HCT116 (cell line): ENCODE measurements at regions not wholly inside any gene's neighbourhood (a gene's known extent, or its start where the extent isn't known, plus 50 kb on each side); places are given as distances from the start of the nearest gene placed in this dataset.

ENCODE experiments used
- ATAC-seq: fragments of 200-7000 bp; cut with Tn5 transposase; 2 replicates; pipeline ENCODE4 v1.9.1; 2020; ENCODE audit warnings: mild to moderate bottlenecking, moderate library complexity
- BruUV-seq: library from RNA; stranded (reverse); fragments of 400-500 nt; replicated peaks from 2 replicates; lab custom pipeline; 2021; lab: Mats Ljungman, UMichigan
- CTCF ChIA-PET: fragments of 300-600 bp; sonication (Branson Sonifier 250); formaldehyde crosslinking; loops from one replicate; lab custom pipeline; 2021; ENCODE audit warnings: antibody characterized with exemption; lab: Charles Lee
- POLR2A ChIA-PET: fragments of 300-600, 350-600 bp; sonication (Branson Sonifier 250); formaldehyde crosslinking; loops from one replicate; lab custom pipeline; 2021; ENCODE audit warnings: antibody characterized with exemption; lab: Charles Lee
- RAD21 ChIA-PET, 2 experiments: fragments of 300-600 bp; sonication (Branson Sonifier 250); formaldehyde crosslinking; loops; one replicate each; lab custom pipeline; 2023; ENCODE audit warnings: low total read pairs in 2 of 2; ENCODE audit not compliant: uncharacterized antibody in 2 of 2, unreplicated experiment in 2 of 2, low non-redundant PET in 1 of 2; lab: Charles Lee
- DNase-seq: peaks from one replicate; pipeline ENCODE4 v3.0.0-alpha.2; 2010; ENCODE audit warnings: low read depth, low spot score
- H2AFZ ChIP-seq: fragments of 200-600 bp; shearing (Covaris generic), sonication (generic); 2 replicates; pipeline ENCODE4 v1.6.1; 2017; ENCODE audit warnings: low read depth, mixed run types, mixed read lengths, antibody characterized with exemption, low read length; ENCODE audit not compliant: poor library complexity, severe bottlenecking
- H3K27ac ChIP-seq: 2 replicates; pipeline ENCODE4 v1.5.1; 2012; ENCODE audit warnings: low read depth, low read length
- H3K27me3 ChIP-seq: fragments of 200-600 bp; sonication (generic); 2 replicates; pipeline ENCODE4 v1.6.1; 2016; ENCODE audit warnings: mixed run types, low read length, mixed read lengths; ENCODE audit not compliant: insufficient read depth
- H3K36me3 ChIP-seq, 2 experiments: fragments of 200-500 bp in 1 of 2; fragments of 200-600 bp in 1 of 2; sonication (Bioruptor generic) in 1 of 2; sonication (generic) in 1 of 2; 2 replicates each; pipeline versions ENCODE4 v1.5.1 to v1.6.1; 2014 to 2016; ENCODE audit warnings: low read length in 2 of 2, inconsistent platforms in 1 of 2, mixed read lengths in 1 of 2, mixed run types in 1 of 2; ENCODE audit not compliant: insufficient read depth in 2 of 2, control insufficient read depth in 1 of 2
- H3K4me1 ChIP-seq, 2 experiments: fragments of 200-600 bp in 1 of 2; sonication (generic) in 1 of 2; 2 replicates each; pipeline versions ENCODE4 v1.5.1 to v1.6.1; 2012 to 2017; ENCODE audit warnings: low read length in 2 of 2, inconsistent platforms in 1 of 2, mild to moderate bottlenecking in 1 of 2, mixed read lengths in 1 of 2, mixed run types in 1 of 2, moderate library complexity in 1 of 2; ENCODE audit not compliant: insufficient read depth in 2 of 2, control insufficient read depth in 1 of 2
- H3K4me2 ChIP-seq: fragments of 200-600 bp; sonication (generic); 2 replicates; pipeline ENCODE4 v1.6.1; 2017; ENCODE audit warnings: mixed run types, low read length, mixed read lengths
- H3K4me3 ChIP-seq, 2 experiments: fragments of 200-600 bp in 1 of 2; sonication (generic) in 1 of 2; replicated peaks in 1 of 2; 2 replicates each; pipeline ENCODE4 v1.5.1; 2011 to 2016; ENCODE audit warnings: low read length in 2 of 2, control low read depth in 1 of 2, low read depth in 1 of 2, mild to moderate bottlenecking in 1 of 2, mixed read lengths in 1 of 2, mixed run types in 1 of 2
- H3K79me2 ChIP-seq: fragments of 200-600 bp; sonication (generic); 2 replicates; pipeline ENCODE4 v1.6.1; 2017; ENCODE audit warnings: mild to moderate bottlenecking, mixed run types, low read length, moderate library complexity, mixed read lengths; ENCODE audit not compliant: insufficient read depth
- H3K9ac ChIP-seq: fragments of 200-600 bp; sonication (generic); 2 replicates; pipeline ENCODE4 v1.6.1; 2016; ENCODE audit warnings: low read length, mixed read lengths
- H3K9me2 ChIP-seq: fragments of 200-600 bp; sonication (generic), shearing (Covaris generic); 2 replicates; pipeline ENCODE4 v1.6.1; 2017; ENCODE audit warnings: mixed run types, mild to moderate bottlenecking, moderate library complexity; ENCODE audit not compliant: insufficient read depth
- H3K9me3 ChIP-seq, 2 experiments: fragments of 200-500 bp in 1 of 2; fragments of 200-600 bp in 1 of 2; sonication (Bioruptor generic) in 1 of 2; sonication (generic) in 1 of 2; 2 replicates each; pipeline ENCODE4 v1.6.1; 2014 to 2017; ENCODE audit warnings: low read length in 2 of 2, mixed read lengths in 2 of 2, inconsistent platforms in 1 of 2, low read depth in 1 of 2, mild to moderate bottlenecking in 1 of 2, mixed run types in 1 of 2, moderate library complexity in 1 of 2; ENCODE audit not compliant: control insufficient read depth in 1 of 2, insufficient read depth in 1 of 2
- H4K20me1 ChIP-seq: fragments of 200-600 bp; sonication (generic), shearing (Covaris generic); 2 replicates; pipeline ENCODE4 v1.6.1; 2017; ENCODE audit warnings: mixed run types, mild to moderate bottlenecking, moderate library complexity; ENCODE audit not compliant: insufficient read depth
- ATF3 ChIP-seq: IDR thresholded peaks from 2 replicates; pipeline ENCODE4 v1.6.1; 2012
- CBX3 ChIP-seq: IDR thresholded peaks from 2 replicates; pipeline ENCODE4 v1.6.1; 2012; ENCODE audit warnings: low read depth
- CEBPB ChIP-seq: IDR thresholded peaks from 2 replicates; pipeline ENCODE4 v1.6.1; 2012; ENCODE audit warnings: low read depth
- EGR1 ChIP-seq: IDR thresholded peaks from 2 replicates; pipeline ENCODE4 v1.6.1; 2012; ENCODE audit warnings: low read depth
- ELF1 ChIP-seq: IDR thresholded peaks from 2 replicates; pipeline ENCODE4 v1.6.1; 2012; ENCODE audit warnings: low read depth, borderline replicate concordance
- EZH2 ChIP-seq: fragments of 200-600 bp; sonication (generic); IDR thresholded peaks from 2 replicates; pipeline ENCODE4 v1.6.1; 2017; ENCODE audit warnings: antibody characterized with exemption, mixed run types
- FOSL1 ChIP-seq: IDR thresholded peaks from 2 replicates; pipeline ENCODE4 v1.6.1; 2012; ENCODE audit warnings: low read depth
- JUND ChIP-seq: IDR thresholded peaks from 2 replicates; pipeline ENCODE4 v1.6.1; 2012
- MAX ChIP-seq: IDR thresholded peaks from 2 replicates; pipeline ENCODE4 v1.6.1; 2012
- POLR2A ChIP-seq: IDR thresholded peaks from 2 replicates; pipeline ENCODE4 v1.7.0; 2011; ENCODE audit warnings: borderline replicate concordance; ENCODE audit not compliant: insufficient read depth, insufficient read length; ENCODE audit errors: extremely low read depth
- RAD21 ChIP-seq: IDR thresholded peaks from 2 replicates; pipeline ENCODE4 v1.6.1; 2012; ENCODE audit warnings: low read depth, mild to moderate bottlenecking
- REST ChIP-seq: IDR thresholded peaks from 2 replicates; pipeline ENCODE4 v1.6.1; 2012; ENCODE audit warnings: low read depth
- SIN3A ChIP-seq: IDR thresholded peaks from 2 replicates; pipeline ENCODE4 v1.6.1; 2012; ENCODE audit warnings: low read depth
- SRF ChIP-seq: IDR thresholded peaks from 2 replicates; pipeline ENCODE4 v1.6.1; 2012; ENCODE audit warnings: low read depth
- TCF7L2 ChIP-seq: IDR thresholded peaks from 2 replicates; pipeline ENCODE4 v1.7.0; 2011; ENCODE audit warnings: borderline replicate concordance, inconsistent platforms; ENCODE audit not compliant: insufficient read depth, insufficient read length; ENCODE audit errors: extremely low read depth
- ZFX ChIP-seq: fragments of 450-650 bp; IDR thresholded peaks from 2 replicates; pipeline ENCODE4 v1.6.1; 2017
- ZNF274 ChIP-seq: fragments of 200-500 bp; sonication (Bioruptor generic); IDR thresholded peaks from 2 replicates; pipeline ENCODE4 v1.6.1; 2014; ENCODE audit warnings: mild to moderate bottlenecking, low read depth, low read length, inconsistent platforms
- intact Hi-C: fragments of 100-400 bp; cut with micrococcal nuclease; formaldehyde crosslinking; loops from 2 replicates; pipeline ENCODE4 v1.10.0; 2022

- peaks cover 0 to 9% of the 10 kb centered on the region in 2 experiments; a peak in 2 of 4 replicates for H3K9me3 ChIP-seq
- H3K27ac ChIP-seq = no peak overlapping the region
- ChIA-PET POLR2A (no interaction called here), RAD21 (no interaction called here), CTCF (no interaction called here)
- H3K27me3 ChIP-seq = no peaks in the 10 kb centered on the region
- no peak overlapping the region for H3K4me2 ChIP-seq
- no TSS peak for BruUV-seq
- no peak overlapping the region for H3K9ac ChIP-seq
- H3K79me2 ChIP-seq = no peaks in the 10 kb centered on the region
- TF ChIP-seq EGR1 = no peak
- no peak for TF ChIP-seq MAX
- no peak for TF ChIP-seq JUND
- TF ChIP-seq ATF3 = no peak
- TF ChIP-seq ZFX = no peak
- TF ChIP-seq SIN3A = no peak
- TF ChIP-seq ELF1 = no peak
- no peak for TF ChIP-seq RAD21
- no peak for TF ChIP-seq TCF7L2
- TF ChIP-seq EZH2 = no peak
- no peak for TF ChIP-seq FOSL1
- TF ChIP-seq POLR2A = no peak
- TF ChIP-seq ZNF274 = no peak
- TF ChIP-seq REST = no peak
- no peak for TF ChIP-seq SRF
- TF ChIP-seq CEBPB = no peak
- no peak for TF ChIP-seq CBX3
- no peak overlapping the region for H3K4me3 ChIP-seq
- no peak for DNase-seq
- no peaks in the 10 kb centered on the region for H3K9me2 ChIP-seq
- no peak for ATAC-seq
- H2AFZ ChIP-seq = no peak overlapping the region
- intact Hi-C loops = no loop called here
- no peaks in the 10 kb centered on the region for H3K4me1 ChIP-seq
- no peaks in the 10 kb centered on the region for H3K36me3 ChIP-seq
- H4K20me1 ChIP-seq = no peaks in the 10 kb centered on the region
These were observed 266.2 kb downstream of the TMX3 start for GRCh38 chr18:68448736-68449135.
